Left cardiac atrium (tissue), 4 donors: ENCODE measurements at regions not wholly inside any gene's neighbourhood (a gene's known extent, or its start where the extent isn't known, plus 50 kb on each side); places are given as distances from the start of the nearest gene placed in this dataset.

Source experiments
- ATAC-seq, 2 donors: fragments of 200-7000 bp; cut with Tn5 transposase; one replicate each; pipeline ENCODE4 v1.9.1; 2020; ENCODE audit warnings: mild to moderate bottlenecking in 2 of 2, moderate library complexity in 2 of 2
- DNase-seq: peaks from one replicate; pipeline ENCODE4 v3.0.0-alpha.2; 2020
- intact Hi-C, 2 donors: fragments of 100-400 bp; cut with DNase I; formaldehyde crosslinking; loops; one replicate each; pipeline versions ENCODE4 v1.14.1 to v1.15.1; 2022 to 2023
- donor health status: DM: no; HTN: yes; CAD: no.
- donor health status: DM: no; HTN: yes; CAD: no; lungs with severe emphysema.
- donor health status: DM: yes; HTN: yes; CAD: no.
- donor health status: Dilated cardiomyopathy.

DNA sequence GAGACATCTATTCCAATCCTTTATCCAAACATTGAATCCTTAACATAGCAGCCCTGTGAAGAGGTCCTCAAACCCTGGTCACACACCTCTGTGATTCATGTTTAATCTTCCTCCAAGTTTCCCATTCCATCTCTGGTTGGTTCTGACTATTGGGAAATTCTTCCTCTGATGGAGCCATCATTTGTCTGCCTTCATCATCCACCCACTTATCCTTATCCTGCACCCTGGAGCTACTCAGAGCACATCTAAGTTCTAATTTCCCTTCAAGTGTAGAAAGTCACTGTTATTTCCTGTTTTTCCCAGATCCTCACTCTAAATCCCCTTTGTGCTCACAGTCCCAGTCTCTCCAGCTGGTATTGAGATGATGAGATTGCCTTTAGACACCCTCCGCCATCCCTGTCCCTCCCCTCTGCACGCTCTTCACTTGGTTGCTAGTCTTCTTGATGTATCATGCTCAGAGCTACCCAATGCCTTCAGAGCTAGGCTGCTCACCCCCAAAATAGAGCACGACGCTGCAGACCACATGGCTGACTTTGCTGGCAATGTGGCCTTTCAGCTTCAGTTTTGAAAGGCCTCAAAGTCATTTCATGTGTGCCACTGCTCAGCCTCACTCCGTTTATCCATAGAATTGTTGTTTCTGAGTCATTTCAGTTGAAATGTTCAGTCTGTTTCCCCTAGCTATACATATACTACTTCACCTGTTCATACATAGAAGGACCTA, 154.3 kb downstream of the PALM2AKAP2 start:
- no peak for ATAC-seq
- DNase-seq, result no peak
- intact Hi-C loops, result no loop called here

DNA sequence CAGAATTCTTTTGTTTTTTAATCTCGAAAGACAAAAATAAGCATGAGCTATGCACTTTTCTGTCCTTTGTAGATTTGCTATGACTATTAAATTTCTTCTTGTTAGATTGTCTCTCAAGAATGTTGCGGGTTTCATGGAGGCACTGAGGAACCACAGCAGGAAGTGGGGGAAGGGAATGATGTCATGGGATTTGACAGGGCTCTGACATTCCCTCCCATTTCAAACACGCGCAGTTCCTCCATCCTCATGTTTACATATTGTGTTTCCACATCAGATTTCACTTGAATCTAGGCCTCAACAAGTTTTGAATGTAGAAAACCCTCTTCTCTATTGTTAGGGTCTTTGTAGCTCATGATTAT, 154.8 kb downstream of the PALM2AKAP2 start:
- intact Hi-C loops, result no loop called here
- DNase-seq (no peak), ATAC-seq (no peak)

DNA sequence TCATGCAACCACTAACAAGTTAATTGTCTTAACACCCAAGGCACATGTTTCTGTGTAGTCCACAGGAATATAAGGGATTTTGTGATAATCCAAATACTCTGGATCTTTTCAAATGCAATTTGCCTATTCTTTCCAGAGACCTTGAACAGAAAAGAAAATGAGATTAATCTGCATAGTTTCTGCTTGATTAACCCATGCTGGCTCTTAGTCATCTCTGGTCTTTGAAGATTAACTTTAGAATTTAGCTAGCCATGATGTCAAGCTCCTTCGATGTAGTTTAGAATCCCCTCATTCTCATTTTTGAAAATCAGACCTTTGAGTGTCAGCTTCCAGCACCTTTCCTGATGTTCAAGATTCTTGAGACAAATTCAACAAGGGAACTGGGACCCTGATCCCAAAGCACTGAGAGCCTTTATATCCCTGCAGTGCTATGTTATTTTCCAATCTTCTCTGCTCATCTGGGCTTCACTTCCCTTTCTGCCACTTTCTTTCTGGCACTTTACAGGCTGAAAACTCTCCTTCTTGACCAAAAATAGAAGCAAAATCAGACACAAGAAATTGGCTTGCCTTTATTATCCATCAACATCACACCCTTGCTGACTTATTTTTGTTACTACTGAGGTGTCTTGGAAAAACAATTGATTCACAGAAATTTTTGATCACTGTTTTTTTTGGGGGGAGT, 155.5 kb downstream of the PALM2AKAP2 start:
- no peak for ATAC-seq
- no peak for DNase-seq
- intact Hi-C loops, result no loop called here

DNA sequence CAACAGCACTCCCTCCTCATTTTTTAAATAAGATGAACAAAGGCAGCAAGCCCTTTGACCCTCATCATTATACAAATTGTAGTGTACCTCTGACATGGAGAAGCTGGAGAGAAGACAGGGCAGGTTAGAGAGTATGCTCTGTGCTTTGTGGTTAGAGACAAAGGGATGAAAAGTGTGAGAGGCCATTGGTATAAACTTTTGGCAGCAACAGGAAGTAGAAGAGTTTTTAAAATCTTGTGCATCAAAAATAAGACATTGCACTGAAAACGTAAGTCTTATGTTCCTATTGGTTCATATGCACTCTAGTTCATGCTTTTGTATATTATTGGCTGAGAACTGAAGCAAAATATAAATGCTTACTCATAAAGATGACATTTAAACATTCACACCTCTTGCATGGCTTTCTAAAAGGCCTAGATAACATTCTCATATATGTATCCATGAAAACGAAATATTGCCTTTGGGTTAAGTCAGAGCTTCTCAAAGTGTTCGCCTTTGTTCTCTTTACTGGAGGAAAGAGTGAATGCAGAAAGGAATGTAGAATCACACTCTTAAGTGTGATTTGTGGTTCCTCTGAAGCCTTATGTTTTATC, 158.0 kb downstream of the PALM2AKAP2 start:
- intact Hi-C loops, result no loop called here
- DNase-seq (no peak), ATAC-seq (no peak)

DNA sequence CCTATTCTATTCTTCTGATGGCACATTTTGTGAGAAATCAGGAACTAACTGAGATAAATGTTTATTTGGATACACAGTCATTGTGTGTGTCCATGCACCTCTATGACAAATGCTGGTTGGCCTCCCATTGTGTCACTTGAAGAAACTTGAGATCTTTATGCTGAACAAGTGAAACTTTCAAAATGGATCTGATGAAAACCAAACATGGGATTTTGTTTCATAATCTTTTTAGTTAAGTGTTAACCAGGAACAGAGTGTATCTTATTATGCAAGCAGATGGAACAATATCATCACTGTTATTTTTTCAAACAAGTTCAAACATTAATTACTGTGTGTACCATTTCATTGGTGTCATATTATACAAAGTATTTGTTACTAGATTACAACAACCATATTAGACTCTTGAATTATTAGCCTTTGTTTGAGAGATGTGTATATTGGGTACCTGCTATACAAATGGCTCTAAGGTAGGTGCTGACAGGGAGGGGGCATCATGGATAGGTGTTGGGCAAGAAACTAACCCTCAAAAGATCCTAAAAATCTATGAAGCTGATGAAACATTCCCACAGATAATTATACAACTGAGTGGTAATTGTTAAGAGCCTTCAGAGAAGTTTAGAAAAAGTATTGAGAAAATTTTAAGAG, 159.8 kb downstream of the PALM2AKAP2 start:
- ATAC-seq, result no peak
- intact Hi-C loops, result no loop called here
- DNase-seq, result no peak

- DNase-seq, result no peak
- intact Hi-C loops, result no loop called here
- no peak for ATAC-seq
These were observed 160.6 kb downstream of the PALM2AKAP2 start for GRCh38 chr9:109940561-109940960.

DNA sequence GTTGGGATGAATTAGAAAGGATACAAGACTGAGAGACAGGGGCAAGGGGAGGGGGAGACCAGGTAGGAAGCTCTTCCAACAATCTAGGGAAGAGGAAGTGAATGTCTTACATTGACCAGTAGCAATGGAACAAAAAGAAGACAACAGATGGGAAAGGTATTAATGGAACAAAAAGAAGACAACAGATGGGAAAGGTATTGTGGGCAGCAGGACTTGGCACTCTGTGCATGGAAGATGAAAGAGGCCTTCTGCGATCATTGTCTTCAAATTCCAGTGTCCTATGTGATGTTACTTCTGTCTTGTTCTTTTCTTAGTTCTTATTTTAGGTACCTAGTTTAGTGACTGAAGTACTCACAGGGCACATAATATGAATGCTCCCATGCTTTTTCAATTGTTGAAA, 161.8 kb downstream of the PALM2AKAP2 start:
- DNase-seq, result no peak
- no peak for ATAC-seq
- intact Hi-C loops, result no loop called here

GRCh38 chr9:109945573-109945972, 165.6 kb downstream of the PALM2AKAP2 start:
- no peak for ATAC-seq
- intact Hi-C loops, result no loop called here
- no peak for DNase-seq

- no peak for ATAC-seq
- no peak for DNase-seq
- intact Hi-C loops, result no loop called here
These were observed 168.5 kb downstream of the PALM2AKAP2 start for GRCh38 chr9:109948453-109948852.

GRCh38 chr9:109950710-109951443, 170.9 kb downstream of the PALM2AKAP2 start:
- DNase-seq, result no peak
- intact Hi-C loops, result no loop called here
- ATAC-seq, result no peak

DNA sequence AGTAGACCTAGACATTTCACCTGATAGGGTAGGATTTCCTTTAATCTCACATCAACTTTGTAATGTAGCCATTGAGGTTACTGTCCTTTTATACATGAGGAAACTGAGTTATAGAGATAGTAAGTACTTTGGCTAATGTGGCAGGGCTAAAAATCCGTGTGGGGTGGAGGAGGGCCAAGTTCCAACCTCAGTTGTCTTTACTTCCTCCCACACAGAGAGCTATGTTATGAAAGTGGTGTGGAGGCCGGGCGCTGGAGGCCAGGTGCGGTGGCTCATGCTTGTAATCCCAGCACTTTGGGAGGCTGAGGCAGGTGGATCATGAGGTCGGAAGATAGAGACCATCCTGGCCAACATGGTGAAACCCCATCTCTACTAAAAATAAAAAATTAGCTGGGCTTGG, 173.3 kb downstream of the PALM2AKAP2 start:
- no peak for DNase-seq
- no peak for ATAC-seq
- intact Hi-C loops, result no loop called here

- intact Hi-C loops, result no loop called here
- no peak for ATAC-seq
- DNase-seq, result no peak
These were observed 174.0 kb downstream of the PALM2AKAP2 start for GRCh38 chr9:109953813-109954497.

DNA sequence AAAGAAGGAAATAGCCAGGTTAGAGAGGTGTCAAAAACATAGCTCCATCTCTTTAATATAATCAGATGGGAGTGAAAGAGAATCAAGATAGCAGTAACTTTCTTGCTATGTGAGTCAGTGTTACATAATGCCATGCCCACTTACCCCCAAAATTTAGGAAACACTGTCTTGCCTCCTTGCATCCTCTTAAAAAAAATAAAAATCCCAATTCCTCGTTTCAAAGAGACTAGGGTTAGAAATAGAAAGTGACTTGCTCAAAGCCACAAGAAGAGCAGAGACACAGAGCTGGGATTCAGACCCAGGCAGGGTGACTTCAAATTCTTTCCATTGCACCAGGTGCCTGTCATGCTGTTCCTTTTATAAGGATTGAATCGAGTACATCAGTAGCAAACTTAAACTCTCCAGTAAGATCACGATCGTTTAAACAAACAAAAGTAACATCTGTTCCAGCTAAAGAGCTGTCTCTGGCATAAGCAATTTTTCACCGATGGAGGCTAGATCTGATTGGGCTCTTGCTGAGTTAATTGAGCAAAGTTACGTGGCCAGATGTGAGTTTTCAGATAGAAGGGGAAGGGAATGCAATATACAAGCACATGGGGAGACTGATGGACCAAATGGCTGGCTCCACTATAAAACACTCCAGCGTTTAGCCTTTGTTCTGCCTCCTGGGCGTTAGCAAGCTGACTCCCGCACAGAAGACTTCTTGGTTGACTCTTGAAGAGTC, 176.9 kb downstream of the PALM2AKAP2 start:
- ATAC-seq (no peak), DNase-seq (no peak)
- intact Hi-C loops, result no loop called here

- ATAC-seq (no peak), DNase-seq (no peak)
- intact Hi-C loops, result no loop called here
These were observed 179.7 kb downstream of the PALM2AKAP2 start for GRCh38 chr9:109959679-109960078.

- ATAC-seq (no peak), DNase-seq (no peak)
- intact Hi-C loops, result no loop called here
These were observed 181.6 kb downstream of the PALM2AKAP2 start for GRCh38 chr9:109961626-109962025.

GRCh38 chr9:109962215-109962614, 182.2 kb downstream of the PALM2AKAP2 start:
- intact Hi-C loops, result no loop called here
- DNase-seq (no peak), ATAC-seq (no peak)

GRCh38 chr9:109963079-109963478, 183.1 kb downstream of the PALM2AKAP2 start:
- intact Hi-C loops, result no loop called here
- no peak for DNase-seq
- ATAC-seq, result no peak

GRCh38 chr9:109966643-109967368, 186.8 kb downstream of the PALM2AKAP2 start:
- intact Hi-C loops, result no loop called here
- DNase-seq, result no peak
- no peak for ATAC-seq
